IMR-90 (cell line): ENCODE measurements at regions not wholly inside any gene's neighbourhood (a gene's known extent, or its start where the extent isn't known, plus 50 kb on each side); places are given as distances from the start of the nearest gene placed in this dataset.

Experiments
- CEBPB ChIP-seq: IDR thresholded peaks from 2 replicates; pipeline ENCODE4 v1.6.1; 2012; ENCODE audit warnings: low read depth, low read length, improper control_type of control experiment
- CTCF ChIP-seq: conservative IDR thresholded peaks from 2 replicates; pipeline ENCODE4 v1.5.1; 2012; ENCODE audit warnings: mild to moderate bottlenecking, low read depth, low read length, improper control_type of control experiment
- ELK1 ChIP-seq: fragments of 150-350 bp; IDR thresholded peaks from 2 replicates; pipeline ENCODE4 v1.6.1; 2016; ENCODE audit warnings: low read depth, mild to moderate bottlenecking, low read length, moderate library complexity, borderline replicate concordance
- FOS ChIP-seq: fragments of 150-350 bp; IDR thresholded peaks from 2 replicates; pipeline ENCODE4 v1.6.1; 2016; ENCODE audit warnings: low read depth, low read length
- POLR2A ChIP-seq: IDR thresholded peaks from 2 replicates; pipeline ENCODE4 v1.6.1; 2012; ENCODE audit warnings: mild to moderate bottlenecking, low read depth, low read length
- RAD21 ChIP-seq: IDR thresholded peaks from 2 replicates; pipeline ENCODE4 v1.6.1; 2012; ENCODE audit warnings: low read length, improper control_type of control experiment
- RFX5 ChIP-seq: IDR thresholded peaks from 2 replicates; pipeline ENCODE4 v1.8.0; 2012; ENCODE audit warnings: low read depth, mild to moderate bottlenecking, low read length, moderate library complexity

- TF ChIP-seq ELK1 (no peak), RFX5 (no peak), FOS (no peak), CTCF (no peak), POLR2A (no peak), CEBPB (no peak), RAD21 (no peak)
Observed at GRCh38 chr2:34093790-34094189, 494.7 kb upstream of the FAM98A start.
